ENCODE measurements at regions not wholly inside any gene's neighbourhood (a gene's known extent, or its start where the extent isn't known, plus 50 kb on each side); places are given as distances from the start of the nearest gene placed in this dataset.

GRCh38 chr2:119062179-119062578, 96.4 kb downstream of the C1QL2 start:
- no peak overlapping the region for H3K27ac Mint-ChIP-seq
- DNase-seq, result no peak
- H3K4me3 Mint-ChIP-seq, result no peak overlapping the region
- no peaks in the 10 kb centered on the region for H3K9me3 Mint-ChIP-seq
- Histone ChIP-seq H3K27ac (ENCODE audit: low read depth, low read length) (no peak overlapping the region), H3K9me3 (ENCODE audit: control insufficient read depth, low read length) (peaks cover 4% of the 10 kb centered on the region), H3K4me3 (ENCODE audit: low read length) (no peak overlapping the region), H3K36me3 (ENCODE audit: control insufficient read depth, insufficient read depth, low read length) (no peaks in the 10 kb centered on the region), H3K4me1 (ENCODE audit: control insufficient read depth, insufficient read depth, low read length) (no peaks in the 10 kb centered on the region), H3K27me3 (ENCODE audit: control insufficient read depth, insufficient read depth, low read length, poor library complexity, severe bottlenecking) (no peaks in the 10 kb centered on the region), H3K9ac (ENCODE audit: extremely low read depth, low read length, poor library complexity, severe bottlenecking) (no peak overlapping the region)
- peaks cover 5% of the 10 kb centered on the region for H3K27me3 Mint-ChIP-seq (ENCODE audit: insufficient read depth)
- peaks cover 5% of the 10 kb centered on the region for H3K4me1 Mint-ChIP-seq
- WGBS, 2 experiments (ENCODE audit: insufficient coverage in 1 of 2, insufficient read length in 1 of 2), result 89 to 96% methylated on average over 2 of the region's 2 CpGs
- no peak for TF ChIP-seq CTCF (conservative IDR thresholded peaks at IDR 0.05)
- H3K36me3 Mint-ChIP-seq (ENCODE audit: low read depth), result no peaks in the 10 kb centered on the region

GRCh38 chr2:119059940-119060339, 98.6 kb downstream of the C1QL2 start:
- H3K27me3 ChIP-seq (ENCODE audit: control insufficient read depth, insufficient read depth, low read length, poor library complexity, severe bottlenecking), result no peaks in the 10 kb centered on the region
- Mint-ChIP-seq H3K27ac (no peak overlapping the region), H3K4me3 (no peak overlapping the region), H3K36me3 (ENCODE audit: low read depth) (no peaks in the 10 kb centered on the region), H3K27me3 (ENCODE audit: insufficient read depth) (peaks cover 11% of the 10 kb centered on the region), H3K4me1 (peaks cover 5% of the 10 kb centered on the region), H3K9me3 (peaks cover 13% of the 10 kb centered on the region)
- no peak for TF ChIP-seq CTCF (conservative IDR thresholded peaks at IDR 0.05)
- DNase-seq, result no peak
- H3K4me1 ChIP-seq (ENCODE audit: control insufficient read depth, insufficient read depth, low read length), result no peaks in the 10 kb centered on the region
- no peak overlapping the region for H3K9ac ChIP-seq (ENCODE audit: extremely low read depth, low read length, poor library complexity, severe bottlenecking)
- H3K36me3 ChIP-seq (ENCODE audit: control insufficient read depth, insufficient read depth, low read length), result no peaks in the 10 kb centered on the region
- H3K27ac ChIP-seq (ENCODE audit: low read depth, low read length), result no peak overlapping the region
- H3K4me3 ChIP-seq (ENCODE audit: low read length), result no peak overlapping the region
- H3K9me3 ChIP-seq (ENCODE audit: control insufficient read depth, low read length), result peaks cover 9% of the 10 kb centered on the region
- 83 to 84% methylated on average over 4 to 5 of the region's 5 CpGs for WGBS, 2 experiments (ENCODE audit: insufficient coverage in 1 of 2, insufficient read length in 1 of 2)

GRCh38 chr2:119059287-119059686, 99.3 kb downstream of the C1QL2 start:
- Mint-ChIP-seq H3K4me1 (peaks cover 5% of the 10 kb centered on the region), H3K27ac (no peak overlapping the region), H3K27me3 (ENCODE audit: insufficient read depth) (peaks cover 15% of the 10 kb centered on the region), H3K36me3 (ENCODE audit: low read depth) (no peaks in the 10 kb centered on the region), H3K4me3 (no peak overlapping the region), H3K9me3 (peaks cover 20% of the 10 kb centered on the region)
- no peaks in the 10 kb centered on the region for H3K36me3 ChIP-seq (ENCODE audit: control insufficient read depth, insufficient read depth, low read length)
- H3K4me3 ChIP-seq (ENCODE audit: low read length), result no peak overlapping the region
- DNase-seq, result no peak
- WGBS, 2 experiments (ENCODE audit: insufficient coverage in 1 of 2, insufficient read length in 1 of 2), result 88 to 93% methylated on average over 6 of the region's 6 CpGs
- TF ChIP-seq CTCF (conservative IDR thresholded peaks at IDR 0.05), result no peak
- H3K9ac ChIP-seq (ENCODE audit: extremely low read depth, low read length, poor library complexity, severe bottlenecking), result no peak overlapping the region
- H3K4me1 ChIP-seq (ENCODE audit: control insufficient read depth, insufficient read depth, low read length), result no peaks in the 10 kb centered on the region
- H3K27me3 ChIP-seq (ENCODE audit: control insufficient read depth, insufficient read depth, low read length, poor library complexity, severe bottlenecking), result no peaks in the 10 kb centered on the region
- H3K9me3 ChIP-seq (ENCODE audit: control insufficient read depth, low read length), result peaks cover 12% of the 10 kb centered on the region
- H3K27ac ChIP-seq (ENCODE audit: low read depth, low read length), result no peak overlapping the region
